BE2C (cell line): ENCODE measurements at regions not wholly inside any gene's neighbourhood (a gene's known extent, or its start where the extent isn't known, plus 50 kb on each side); places are given as distances from the start of the nearest gene placed in this dataset.

ENCODE experiments used
- DNase-seq: peaks from one replicate; pipeline ENCODE4 v3.0.0-alpha.2; 2020
- H3K27me3 ChIP-seq: fragments of 250-450 bp; sonication (Bioruptor Pico); 2 replicates; pipeline ENCODE4 v1.5.1; 2020; ENCODE audit warnings: mild to moderate bottlenecking
- H3K36me3 ChIP-seq: fragments of 250-450 bp; sonication (Bioruptor Pico); 2 replicates; pipeline ENCODE4 v1.5.1; 2020; ENCODE audit warnings: mild to moderate bottlenecking
- H3K4me1 ChIP-seq: fragments of 250-450 bp; sonication (Bioruptor Pico); 2 replicates; pipeline ENCODE4 v1.5.1; 2020
- H3K4me3 ChIP-seq: 2 replicates; pipeline ENCODE4 v1.5.1; 2011; ENCODE audit warnings: low read depth, low read length
- H3K9me3 ChIP-seq: fragments of 250-450 bp; sonication (Bioruptor Pico); 2 replicates; pipeline ENCODE4 v1.5.1; 2020
- CTCF ChIP-seq: IDR thresholded peaks from 2 replicates; pipeline ENCODE4 v1.5.1; 2012; ENCODE audit warnings: mild to moderate bottlenecking, low read depth, low read length

DNA sequence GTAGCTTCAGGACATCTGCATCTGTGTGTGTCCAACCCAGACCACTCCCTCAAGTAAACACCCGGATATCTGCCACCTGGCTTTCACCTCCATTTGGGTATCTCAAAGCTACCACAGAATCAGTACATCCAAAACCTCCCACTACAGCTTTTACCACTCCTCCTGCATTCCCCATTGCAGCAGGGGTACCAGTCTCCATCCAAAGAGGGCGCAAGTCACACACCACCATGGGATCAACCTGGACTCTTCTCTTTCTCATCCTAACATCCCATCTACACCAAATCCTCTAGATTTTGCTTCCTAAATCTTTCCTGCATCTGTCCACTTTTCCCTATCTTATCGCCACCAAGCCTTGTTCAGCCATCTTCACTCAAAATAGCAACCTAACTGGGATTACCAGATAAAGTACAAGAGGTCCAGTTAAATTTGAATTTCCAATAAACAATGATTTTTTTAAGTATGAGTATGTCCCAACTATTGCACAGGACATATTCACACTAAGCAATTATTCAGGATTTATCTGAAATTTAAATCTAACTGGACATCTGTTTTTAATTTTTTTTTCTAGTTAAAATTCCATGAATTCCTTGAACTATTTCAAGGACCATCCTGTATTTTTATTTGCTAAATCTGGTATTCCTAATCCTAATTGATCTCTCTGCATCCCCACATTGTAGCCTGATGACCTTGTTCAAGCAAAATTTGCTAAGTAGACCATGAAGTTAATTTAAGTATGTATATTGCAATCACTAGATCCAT lies 164.3 kb upstream of the MLN start:
- Histone ChIP-seq H3K27me3 (no peaks in the 10 kb centered on the region), H3K36me3 (no peaks in the 10 kb centered on the region), H3K4me3 (no peak overlapping the region), H3K9me3 (no peaks in the 10 kb centered on the region), H3K4me1 (no peaks in the 10 kb centered on the region)
- peak; percentile 44 for DNase-seq
- TF ChIP-seq CTCF, result peak; percentile 80

DNA sequence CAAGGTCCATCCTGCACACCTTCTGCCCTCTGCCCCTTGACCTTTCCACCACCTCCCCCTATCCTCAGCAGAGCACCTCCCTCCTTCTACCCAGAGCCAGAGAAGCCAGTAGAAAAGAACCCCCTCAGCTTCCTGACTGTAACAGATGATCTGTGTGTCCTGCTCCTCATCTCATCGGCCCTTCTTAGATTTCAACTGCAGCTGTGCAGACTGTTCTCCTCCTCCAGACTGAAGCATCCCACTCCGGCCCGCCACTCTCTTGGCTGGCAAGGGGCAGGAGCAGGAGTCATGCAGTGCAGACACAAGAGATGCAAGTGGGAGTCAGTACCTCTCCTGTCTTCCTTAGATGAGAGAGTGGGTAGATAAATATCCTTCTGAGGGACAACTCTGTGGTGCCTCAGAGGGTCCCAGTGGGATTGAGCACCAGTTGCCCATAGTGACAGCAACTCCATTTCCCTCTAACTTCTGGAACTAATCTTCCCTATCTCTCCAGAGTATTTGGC lies 163.5 kb upstream of the MLN start:
- Histone ChIP-seq H3K9me3 (no peaks in the 10 kb centered on the region), H3K4me1 (no peaks in the 10 kb centered on the region), H3K27me3 (no peaks in the 10 kb centered on the region), H3K36me3 (no peaks in the 10 kb centered on the region), H3K4me3 (no peak overlapping the region)
- no peak for TF ChIP-seq CTCF
- no peak for DNase-seq

DNA sequence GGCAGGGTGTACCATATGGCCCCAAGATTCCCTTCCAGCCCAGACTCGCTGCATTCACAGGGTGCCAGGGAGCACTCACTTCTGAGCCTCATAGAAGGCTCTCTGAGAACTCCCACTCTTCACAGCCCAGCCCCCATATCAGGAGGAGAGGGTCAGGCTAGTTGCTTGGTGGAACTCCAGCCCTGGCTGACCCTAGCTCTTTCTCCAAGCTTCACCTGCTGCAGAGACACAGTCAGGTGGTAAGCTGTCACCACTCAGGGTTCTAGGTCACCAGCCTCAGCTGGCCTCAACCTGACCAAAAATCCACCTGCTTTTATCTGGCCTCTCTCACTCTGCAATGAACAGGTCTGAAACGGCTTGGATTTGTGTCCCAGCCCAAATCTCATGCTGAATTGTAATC lies 162.7 kb upstream of the MLN start:
- no peak for TF ChIP-seq CTCF
- DNase-seq, result no peak
- Histone ChIP-seq H3K4me3 (no peak overlapping the region), H3K36me3 (no peaks in the 10 kb centered on the region), H3K4me1 (no peaks in the 10 kb centered on the region), H3K27me3 (no peaks in the 10 kb centered on the region), H3K9me3 (no peaks in the 10 kb centered on the region)

- DNase-seq, result no peak
- Histone ChIP-seq H3K9me3 (no peaks in the 10 kb centered on the region), H3K27me3 (no peaks in the 10 kb centered on the region), H3K36me3 (no peaks in the 10 kb centered on the region), H3K4me1 (no peaks in the 10 kb centered on the region), H3K4me3 (no peak overlapping the region)
- no peak for TF ChIP-seq CTCF
These were observed 162.0 kb upstream of the MLN start for GRCh38 chr6:33965766-33966165.

DNA sequence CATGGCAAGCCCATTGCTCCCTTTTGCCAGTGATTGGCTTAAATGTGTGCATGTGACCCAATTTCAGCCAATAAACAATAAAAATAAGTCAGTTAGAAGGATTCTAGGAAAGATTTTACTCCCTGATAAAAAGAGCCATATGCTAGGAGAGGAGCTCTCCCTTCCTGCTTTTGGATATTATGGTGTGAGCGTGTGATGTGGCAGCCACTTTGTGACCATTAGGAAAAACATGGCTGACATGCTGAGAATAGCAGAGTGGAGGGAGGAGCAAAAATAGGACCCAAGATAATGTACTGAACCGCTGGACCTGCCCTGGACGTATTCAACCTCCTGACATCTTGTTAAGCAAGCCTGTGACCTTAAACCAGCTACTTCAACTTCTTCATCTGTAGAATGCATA lies 160.6 kb upstream of the MLN start:
- no peaks in the 10 kb centered on the region for H3K9me3 ChIP-seq
- no peaks in the 10 kb centered on the region for H3K4me1 ChIP-seq
- no peak overlapping the region for H3K4me3 ChIP-seq
- TF ChIP-seq CTCF, result no peak
- no peak for DNase-seq
- no peaks in the 10 kb centered on the region for H3K36me3 ChIP-seq
- no peaks in the 10 kb centered on the region for H3K27me3 ChIP-seq

GRCh38 chr6:33963136-33963750 lies 159.4 kb upstream of the MLN start:
- H3K9me3 ChIP-seq, result no peaks in the 10 kb centered on the region
- H3K27me3 ChIP-seq, result no peaks in the 10 kb centered on the region
- no peak for DNase-seq
- no peak for TF ChIP-seq CTCF
- no peaks in the 10 kb centered on the region for H3K4me1 ChIP-seq
- no peak overlapping the region for H3K4me3 ChIP-seq
- H3K36me3 ChIP-seq, result no peaks in the 10 kb centered on the region
